IPS DF 6.9 (cell line): ENCODE measurements at regions not wholly inside any gene's neighbourhood (a gene's known extent, or its start where the extent isn't known, plus 50 kb on each side); places are given as distances from the start of the nearest gene placed in this dataset.

Experiments used
- DNase-seq: peaks from one replicate; pipeline ENCODE4 v3.0.0-alpha.2; 2013; ENCODE audit warnings: low read depth, low spot score
- H3K27ac ChIP-seq: one replicate; pipeline ENCODE4 v1.5.1; 2013; ENCODE audit warnings: low read length, control low read depth
- H3K27me3 ChIP-seq: 2 replicates; pipeline ENCODE4 v1.6.1; 2013; ENCODE audit warnings: mild to moderate bottlenecking, low read length; ENCODE audit not compliant: control insufficient read depth, insufficient read depth
- H3K36me3 ChIP-seq: 2 replicates; pipeline ENCODE4 v1.6.1; 2013; ENCODE audit warnings: low read length; ENCODE audit not compliant: control insufficient read depth, insufficient read depth
- H3K4me1 ChIP-seq: 2 replicates; pipeline ENCODE4 v1.6.1; 2013; ENCODE audit warnings: low read length; ENCODE audit not compliant: control insufficient read depth, insufficient read depth
- H3K4me3 ChIP-seq: 2 replicates; pipeline ENCODE4 v1.5.1; 2013; ENCODE audit warnings: mild to moderate bottlenecking, low read length
- H3K9me3 ChIP-seq: 2 replicates; pipeline ENCODE4 v1.6.1; 2013; ENCODE audit warnings: low read length, inconsistent platforms; ENCODE audit not compliant: control insufficient read depth, insufficient read depth
- WGBS: extraction: QIAGEN DNeasy Blood & Tissue Kit; methylation state at CpG from one replicate; pipeline ENCODE4 v1.1.7; 2013; ENCODE audit warnings: mixed read lengths, missing lambda C conversion rate; ENCODE audit not compliant: insufficient read length, insufficient coverage; 5-methylcytosine and 5-hydroxymethylcytosine counted together

- WGBS = no CpG with 5 or more reads among the region's 13 CpGs
Observed at GRCh38 chr13:97855570-97856303, 97.7 kb upstream of the IPO5 start.

GRCh38 chr13:97856304-97856675, 97.2 kb upstream of the IPO5 start:
- DNase-seq = no peak
- Histone ChIP-seq H3K9me3 (no peaks in the 10 kb centered on the region), H3K4me3 (no peak overlapping the region), H3K36me3 (no peaks in the 10 kb centered on the region), H3K4me1 (no peaks in the 10 kb centered on the region), H3K27ac (no peak overlapping the region), H3K27me3 (no peaks in the 10 kb centered on the region)
- WGBS = no CpG with 5 or more reads among the region's 4 CpGs

More at GRCh38 chr13:97855570-97856303, 97.7 kb upstream of the IPO5 start:
- peak; percentile 41 for DNase-seq
- Histone ChIP-seq H3K27ac (no peak overlapping the region), H3K9me3 (no peaks in the 10 kb centered on the region), H3K36me3 (no peaks in the 10 kb centered on the region), H3K4me1 (no peaks in the 10 kb centered on the region), H3K4me3 (no peak overlapping the region), H3K27me3 (no peaks in the 10 kb centered on the region)

- Histone ChIP-seq H3K36me3 (no peaks in the 10 kb centered on the region), H3K4me1 (no peaks in the 10 kb centered on the region), H3K4me3 (no peak overlapping the region), H3K27ac (no peak overlapping the region), H3K27me3 (no peaks in the 10 kb centered on the region), H3K9me3 (no peaks in the 10 kb centered on the region)
- no peak for DNase-seq
- WGBS = no CpG with 5 or more reads among the region's 2 CpGs
Observed at GRCh38 chr13:97858161-97858560, 95.3 kb upstream of the IPO5 start.

- no CpG with 5 or more reads among the region's 4 CpGs for WGBS
- H3K36me3 ChIP-seq = no peaks in the 10 kb centered on the region
- H3K4me3 ChIP-seq = no peak overlapping the region
- no peaks in the 10 kb centered on the region for H3K4me1 ChIP-seq
- H3K27ac ChIP-seq = no peak overlapping the region
- no peak for DNase-seq
- H3K9me3 ChIP-seq = no peaks in the 10 kb centered on the region
- no peaks in the 10 kb centered on the region for H3K27me3 ChIP-seq
Observed at GRCh38 chr13:97866346-97866745, 87.1 kb upstream of the IPO5 start.

- H3K27me3 ChIP-seq = no peaks in the 10 kb centered on the region
- no peaks in the 10 kb centered on the region for H3K36me3 ChIP-seq
- no peaks in the 10 kb centered on the region for H3K4me1 ChIP-seq
- no peak overlapping the region for H3K27ac ChIP-seq
- H3K9me3 ChIP-seq = no peaks in the 10 kb centered on the region
- no peak overlapping the region for H3K4me3 ChIP-seq
- WGBS = no CpG with 5 or more reads among the region's 3 CpGs
- no peak for DNase-seq
Observed at GRCh38 chr13:97866751-97867150, 86.7 kb upstream of the IPO5 start.

- Histone ChIP-seq H3K9me3 (no peaks in the 10 kb centered on the region), H3K27ac (no peak overlapping the region), H3K4me3 (no peak overlapping the region), H3K27me3 (no peaks in the 10 kb centered on the region), H3K36me3 (no peaks in the 10 kb centered on the region), H3K4me1 (0 out of 2 replicates have a peak, but pooled peaks cover 1% of the 10 kb centered on the region)
- DNase-seq = no peak
- no CpG with 5 or more reads among the region's 1 CpG for WGBS
Observed at GRCh38 chr13:97873398-97873797, 80.1 kb upstream of the IPO5 start.

- no peak overlapping the region for H3K4me3 ChIP-seq
- H3K36me3 ChIP-seq = no peaks in the 10 kb centered on the region
- peaks cover 3% of the 10 kb centered on the region; the same call in 1 of the 2 replicates for H3K4me1 ChIP-seq
- no peak overlapping the region for H3K27ac ChIP-seq
- no peaks in the 10 kb centered on the region for H3K27me3 ChIP-seq
- H3K9me3 ChIP-seq = no peaks in the 10 kb centered on the region
- no CpG with 5 or more reads among the region's 9 CpGs for WGBS
- DNase-seq = no peak
Observed at GRCh38 chr13:97875218-97875617, 78.3 kb upstream of the IPO5 start.

GRCh38 chr13:97875911-97876310, 77.6 kb upstream of the IPO5 start:
- peaks cover 3% of the 10 kb centered on the region; the same call in 1 of the 2 replicates for H3K4me1 ChIP-seq
- no peak overlapping the region for H3K4me3 ChIP-seq
- no peak for DNase-seq
- no peaks in the 10 kb centered on the region for H3K9me3 ChIP-seq
- WGBS = no CpG with 5 or more reads among the region's 7 CpGs
- no peaks in the 10 kb centered on the region for H3K36me3 ChIP-seq
- no peaks in the 10 kb centered on the region for H3K27me3 ChIP-seq
- H3K27ac ChIP-seq = no peak overlapping the region

GRCh38 chr13:97878431-97879375, 74.8 kb upstream of the IPO5 start:
- no peak overlapping the region for H3K27ac ChIP-seq
- no peaks in the 10 kb centered on the region for H3K27me3 ChIP-seq
- no CpG with 5 or more reads among the region's 9 CpGs for WGBS
- H3K4me3 ChIP-seq = no peak overlapping the region
- H3K9me3 ChIP-seq = no peaks in the 10 kb centered on the region
- no peaks in the 10 kb centered on the region for H3K36me3 ChIP-seq
- peaks cover 3% of the 10 kb centered on the region; the same call in 1 of the 2 replicates for H3K4me1 ChIP-seq
- DNase-seq = no peak

- no peak for DNase-seq
- no peak overlapping the region for H3K4me3 ChIP-seq
Observed at GRCh38 chr13:97879646-97880310, 73.7 kb upstream of the IPO5 start.

More at GRCh38 chr13:97879646-97880310, 73.7 kb upstream of the IPO5 start:
- WGBS = no CpG with 5 or more reads among the region's 8 CpGs
- Histone ChIP-seq H3K36me3 (no peaks in the 10 kb centered on the region), H3K4me1 (peaks cover 3% of the 10 kb centered on the region; the same call in 1 of the 2 replicates), H3K27ac (no peak overlapping the region), H3K27me3 (no peaks in the 10 kb centered on the region), H3K9me3 (no peaks in the 10 kb centered on the region)
